HEK293 (cell line): ENCODE measurements at regions not wholly inside any gene's neighbourhood (a gene's known extent, or its start where the extent isn't known, plus 50 kb on each side); places are given as distances from the start of the nearest gene placed in this dataset.

ENCODE experiments used
- HOXA7 ChIP-seq: sonication (generic); formaldehyde crosslinking; IDR thresholded peaks from 2 replicates; pipeline ENCODE4 v1.8.1; 2022; ENCODE audit warnings: missing genetic modification reagents, borderline replicate concordance
- ZBTB7A ChIP-seq: fragments of 450-650 bp; formaldehyde crosslinking; IDR thresholded peaks from 2 replicates; pipeline ENCODE4 v1.5.1; 2016; ENCODE audit warnings: low read depth, missing biosample characterization, missing genetic modification characterization
- ZNF202 ChIP-seq: fragments of 450-650 bp; formaldehyde crosslinking; IDR thresholded peaks from 2 replicates; pipeline ENCODE4 v1.5.1; 2016; ENCODE audit warnings: missing biosample characterization, missing genetic modification characterization, borderline replicate concordance
- TF ChIP-seq, protein P1 (sequence below): fragments of 450-650 bp; formaldehyde crosslinking; IDR thresholded peaks from 2 replicates; pipeline ENCODE4 v1.5.1; 2016; ENCODE audit warnings: missing biosample characterization, missing genetic modification characterization
- TF ChIP-seq, protein P2 (sequence below): fragments of 450-650 bp; formaldehyde crosslinking; IDR thresholded peaks from 2 replicates; pipeline ENCODE4 v1.5.1; 2017; ENCODE audit warnings: missing biosample characterization, missing genetic modification characterization

DNA sequence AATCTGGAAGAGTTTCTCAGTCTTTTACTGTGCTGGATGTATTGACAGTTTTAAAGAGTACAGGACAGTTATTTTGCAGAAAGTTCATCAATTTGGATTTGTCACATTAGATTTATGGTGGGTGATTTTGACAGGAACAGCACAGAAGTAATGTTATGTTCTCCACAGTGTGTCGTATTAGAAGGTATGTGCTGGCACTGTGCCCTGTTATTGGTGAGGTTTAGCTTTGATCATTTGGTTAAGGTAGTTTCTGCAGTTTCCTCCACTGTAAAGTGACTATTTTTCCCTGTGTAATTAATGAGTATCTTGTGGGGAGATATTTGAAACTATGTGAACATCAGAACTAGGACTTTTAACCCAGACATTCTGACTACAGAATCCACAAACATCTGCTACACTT, 308.5 kb upstream of the TBX3 start:
- TF ChIP-seq ZBTB7A (tag by site-specific recombination) (no peak), HOXA7 (no peak), ZNF202 (tag by site-specific recombination) (no peak)
- TF ChIP-seq, protein P1, sequence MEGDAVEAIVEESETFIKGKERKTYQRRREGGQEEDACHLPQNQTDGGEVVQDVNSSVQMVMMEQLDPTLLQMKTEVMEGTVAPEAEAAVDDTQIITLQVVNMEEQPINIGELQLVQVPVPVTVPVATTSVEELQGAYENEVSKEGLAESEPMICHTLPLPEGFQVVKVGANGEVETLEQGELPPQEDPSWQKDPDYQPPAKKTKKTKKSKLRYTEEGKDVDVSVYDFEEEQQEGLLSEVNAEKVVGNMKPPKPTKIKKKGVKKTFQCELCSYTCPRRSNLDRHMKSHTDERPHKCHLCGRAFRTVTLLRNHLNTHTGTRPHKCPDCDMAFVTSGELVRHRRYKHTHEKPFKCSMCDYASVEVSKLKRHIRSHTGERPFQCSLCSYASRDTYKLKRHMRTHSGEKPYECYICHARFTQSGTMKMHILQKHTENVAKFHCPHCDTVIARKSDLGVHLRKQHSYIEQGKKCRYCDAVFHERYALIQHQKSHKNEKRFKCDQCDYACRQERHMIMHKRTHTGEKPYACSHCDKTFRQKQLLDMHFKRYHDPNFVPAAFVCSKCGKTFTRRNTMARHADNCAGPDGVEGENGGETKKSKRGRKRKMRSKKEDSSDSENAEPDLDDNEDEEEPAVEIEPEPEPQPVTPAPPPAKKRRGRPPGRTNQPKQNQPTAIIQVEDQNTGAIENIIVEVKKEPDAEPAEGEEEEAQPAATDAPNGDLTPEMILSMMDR, result no peak
- TF ChIP-seq, protein P2, sequence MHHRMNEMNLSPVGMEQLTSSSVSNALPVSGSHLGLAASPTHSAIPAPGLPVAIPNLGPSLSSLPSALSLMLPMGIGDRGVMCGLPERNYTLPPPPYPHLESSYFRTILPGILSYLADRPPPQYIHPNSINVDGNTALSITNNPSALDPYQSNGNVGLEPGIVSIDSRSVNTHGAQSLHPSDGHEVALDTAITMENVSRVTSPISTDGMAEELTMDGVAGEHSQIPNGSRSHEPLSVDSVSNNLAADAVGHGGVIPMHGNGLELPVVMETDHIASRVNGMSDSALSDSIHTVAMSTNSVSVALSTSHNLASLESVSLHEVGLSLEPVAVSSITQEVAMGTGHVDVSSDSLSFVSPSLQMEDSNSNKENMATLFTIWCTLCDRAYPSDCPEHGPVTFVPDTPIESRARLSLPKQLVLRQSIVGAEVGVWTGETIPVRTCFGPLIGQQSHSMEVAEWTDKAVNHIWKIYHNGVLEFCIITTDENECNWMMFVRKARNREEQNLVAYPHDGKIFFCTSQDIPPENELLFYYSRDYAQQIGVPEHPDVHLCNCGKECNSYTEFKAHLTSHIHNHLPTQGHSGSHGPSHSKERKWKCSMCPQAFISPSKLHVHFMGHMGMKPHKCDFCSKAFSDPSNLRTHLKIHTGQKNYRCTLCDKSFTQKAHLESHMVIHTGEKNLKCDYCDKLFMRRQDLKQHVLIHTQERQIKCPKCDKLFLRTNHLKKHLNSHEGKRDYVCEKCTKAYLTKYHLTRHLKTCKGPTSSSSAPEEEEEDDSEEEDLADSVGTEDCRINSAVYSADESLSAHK (tag by site-specific recombination), result no peak
